ENCODE measurements at regions not wholly inside any gene's neighbourhood (a gene's known extent, or its start where the extent isn't known, plus 50 kb on each side); places are given as distances from the start of the nearest gene placed in this dataset.

- no peak for DNase-seq (ENCODE audit: insufficient read length, low spot score, missing footprints)
- H3K27ac ChIP-seq (ENCODE audit: low read depth, low read length), result no peak overlapping the region
- no peaks in the 10 kb centered on the region for H3K79me2 ChIP-seq (ENCODE audit: insufficient read depth, low read length)
- no peaks in the 10 kb centered on the region for H4K20me1 ChIP-seq (ENCODE audit: insufficient read depth, low read length)
- H3K4me2 ChIP-seq (ENCODE audit: insufficient read depth, low read length), result no peak overlapping the region
- no peak overlapping the region for H2AFZ ChIP-seq (ENCODE audit: low read length)
- H3K9me3 ChIP-seq (ENCODE audit: low read depth, low read length), result no peaks in the 10 kb centered on the region
- no peaks in the 10 kb centered on the region for H3K4me1 ChIP-seq (ENCODE audit: insufficient read depth, low read length)
- H3K36me3 ChIP-seq (ENCODE audit: insufficient read depth, low read length), result no peaks in the 10 kb centered on the region
- H3K27me3 ChIP-seq (ENCODE audit: insufficient read depth, low read length), result no peaks in the 10 kb centered on the region
- TF ChIP-seq CTCF (IDR thresholded peaks at IDR 0.05; ENCODE audit: extremely low read depth, low read depth, low read length), result no peak
- H3K4me3 ChIP-seq (ENCODE audit: insufficient read depth, low read length), result no peak overlapping the region
These were observed 175.4 kb downstream of the SNX10 start for GRCh38 chr7:26467104-26467503.

GRCh38 chr7:26467541-26467940 is 175.9 kb downstream of the SNX10 start:
- H3K4me1 ChIP-seq (ENCODE audit: insufficient read depth, low read length), result no peaks in the 10 kb centered on the region
- H3K79me2 ChIP-seq (ENCODE audit: insufficient read depth, low read length), result no peaks in the 10 kb centered on the region
- H3K4me2 ChIP-seq (ENCODE audit: insufficient read depth, low read length), result no peak overlapping the region
- DNase-seq (ENCODE audit: insufficient read length, low spot score, missing footprints), result no peak
- H3K27me3 ChIP-seq (ENCODE audit: insufficient read depth, low read length), result no peaks in the 10 kb centered on the region
- H3K4me3 ChIP-seq (ENCODE audit: insufficient read depth, low read length), result no peak overlapping the region
- no peaks in the 10 kb centered on the region for H3K36me3 ChIP-seq (ENCODE audit: insufficient read depth, low read length)
- no peaks in the 10 kb centered on the region for H4K20me1 ChIP-seq (ENCODE audit: insufficient read depth, low read length)
- no peak for TF ChIP-seq CTCF (IDR thresholded peaks at IDR 0.05; ENCODE audit: extremely low read depth, low read depth, low read length)
- no peaks in the 10 kb centered on the region for H3K9me3 ChIP-seq (ENCODE audit: low read depth, low read length)
- no peak overlapping the region for H3K27ac ChIP-seq (ENCODE audit: low read depth, low read length)
- no peak overlapping the region for H2AFZ ChIP-seq (ENCODE audit: low read length)

- Histone ChIP-seq H3K36me3 (ENCODE audit: insufficient read depth, low read length) (no peaks in the 10 kb centered on the region), H3K27me3 (ENCODE audit: insufficient read depth, low read length) (no peaks in the 10 kb centered on the region), H4K20me1 (ENCODE audit: insufficient read depth, low read length) (no peaks in the 10 kb centered on the region), H2AFZ (ENCODE audit: low read length) (no peak overlapping the region), H3K9me3 (ENCODE audit: low read depth, low read length) (no peaks in the 10 kb centered on the region), H3K4me2 (ENCODE audit: insufficient read depth, low read length) (no peak overlapping the region), H3K4me3 (ENCODE audit: insufficient read depth, low read length) (no peak overlapping the region), H3K27ac (ENCODE audit: low read depth, low read length) (no peak overlapping the region), H3K4me1 (ENCODE audit: insufficient read depth, low read length) (no peaks in the 10 kb centered on the region), H3K79me2 (ENCODE audit: insufficient read depth, low read length) (no peaks in the 10 kb centered on the region)
- no peak for DNase-seq (ENCODE audit: insufficient read length, low spot score, missing footprints)
- no peak for TF ChIP-seq CTCF (IDR thresholded peaks at IDR 0.05; ENCODE audit: extremely low read depth, low read depth, low read length)
These were observed 177.0 kb downstream of the SNX10 start for GRCh38 chr7:26468625-26469024.

GRCh38 chr7:26469188-26469587 is 177.5 kb downstream of the SNX10 start:
- no peak overlapping the region for H3K4me2 ChIP-seq (ENCODE audit: insufficient read depth, low read length)

More at GRCh38 chr7:26469188-26469587, 177.5 kb downstream of the SNX10 start:
- H3K27ac ChIP-seq (ENCODE audit: low read depth, low read length), result no peak overlapping the region
- H2AFZ ChIP-seq (ENCODE audit: low read length), result no peak overlapping the region
- no peak for DNase-seq (ENCODE audit: insufficient read length, low spot score, missing footprints)
- no peaks in the 10 kb centered on the region for H3K27me3 ChIP-seq (ENCODE audit: insufficient read depth, low read length)
- no peaks in the 10 kb centered on the region for H3K4me1 ChIP-seq (ENCODE audit: insufficient read depth, low read length)
- H3K79me2 ChIP-seq (ENCODE audit: insufficient read depth, low read length), result no peaks in the 10 kb centered on the region
- H3K9me3 ChIP-seq (ENCODE audit: low read depth, low read length), result no peaks in the 10 kb centered on the region
- H4K20me1 ChIP-seq (ENCODE audit: insufficient read depth, low read length), result no peaks in the 10 kb centered on the region
- no peaks in the 10 kb centered on the region for H3K36me3 ChIP-seq (ENCODE audit: insufficient read depth, low read length)
- no peak for TF ChIP-seq CTCF (IDR thresholded peaks at IDR 0.05; ENCODE audit: extremely low read depth, low read depth, low read length)
- H3K4me3 ChIP-seq (ENCODE audit: insufficient read depth, low read length), result no peak overlapping the region
